GM12801 (cell line): ENCODE measurements at regions not wholly inside any gene's neighbourhood (a gene's known extent, or its start where the extent isn't known, plus 50 kb on each side); places are given as distances from the start of the nearest gene placed in this dataset.

Experiments
- CTCF ChIP-seq: IDR thresholded peaks from one replicate; pipeline ENCODE4 v1.5.1; 2011; ENCODE audit warnings: control low read depth; ENCODE audit not compliant: insufficient read length; ENCODE audit errors: extremely low read depth

GRCh38 chr1:10942542-10942912, 69.9 kb upstream of the TARDBP start:
- no peak for TF ChIP-seq CTCF

- TF ChIP-seq CTCF = no peak
Measured at GRCh38 chr1:10943041-10943440, 69.4 kb upstream of the TARDBP start.

GRCh38 chr1:10943991-10944730, 68.3 kb upstream of the TARDBP start:
- no peak for TF ChIP-seq CTCF

GRCh38 chr1:10945991-10946509, 66.4 kb upstream of the TARDBP start:
- TF ChIP-seq CTCF = no peak

GRCh38 chr1:10947181-10947580, 65.3 kb upstream of the TARDBP start:
- TF ChIP-seq CTCF = no peak

- TF ChIP-seq CTCF = no peak
Measured at GRCh38 chr1:10947691-10948462, 64.6 kb upstream of the TARDBP start.

GRCh38 chr1:10948463-10948775, 64.0 kb upstream of the TARDBP start:
- no peak for TF ChIP-seq CTCF
